ENCODE measurements at regions not wholly inside any gene's neighbourhood (a gene's known extent, or its start where the extent isn't known, plus 50 kb on each side); places are given as distances from the start of the nearest gene placed in this dataset.

DNA sequence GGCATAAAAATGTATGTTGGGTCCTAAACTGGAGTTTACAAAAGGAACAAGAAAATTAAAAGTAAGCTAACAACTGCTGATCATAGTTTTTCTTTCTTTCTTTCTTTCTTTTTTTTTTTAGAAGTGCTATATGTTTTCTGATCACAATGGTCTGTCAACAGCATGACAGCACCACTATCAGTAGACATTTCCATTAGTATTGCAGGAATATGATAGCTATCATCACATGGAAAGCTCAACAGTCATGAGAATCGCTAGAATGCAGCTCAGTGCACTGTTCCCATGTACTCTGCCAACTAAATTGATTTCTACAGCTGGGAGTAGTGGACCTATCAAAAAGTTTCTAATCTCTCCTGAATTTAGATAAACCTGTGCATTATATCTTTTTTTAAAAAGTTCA lies 950.3 kb upstream of the ACVR2A start:
- H3K4me2 ChIP-seq (ENCODE audit: low read length), result no peak overlapping the region
- no peaks in the 10 kb centered on the region for H4K20me1 ChIP-seq (ENCODE audit: insufficient read depth)
- H2AFZ ChIP-seq (ENCODE audit: low read depth, low read length, poor library complexity, severe bottlenecking), result no peak overlapping the region
- ChIA-PET CTCF (no interaction called here), RAD21 (ENCODE audit: low non-redundant PET in 1 of 2, low total read pairs in 2 of 2, uncharacterized antibody in 2 of 2, unreplicated experiment in 2 of 2) (no interaction called here), POLR2A (no interaction called here)
- ATAC-seq, result no peak
- no peaks in the 10 kb centered on the region for H3K4me1 ChIP-seq (ENCODE audit: control insufficient read depth in 1 of 2, insufficient read depth in 2 of 2, low read length in 2 of 2)
- no peak for DNase-seq (ENCODE audit: low read depth, low spot score)
- TF ChIP-seq ZFX (IDR thresholded peaks at IDR 0.05) (no peak), SP1 (IDR thresholded peaks at IDR 0.05; ENCODE audit: low read depth) (no peak), EZH2phosphoT487 (IDR thresholded peaks at IDR 0.05; ENCODE audit: borderline replicate concordance) (no peak), CBX3 (IDR thresholded peaks at IDR 0.05; ENCODE audit: low read depth) (no peak), YY1 (IDR thresholded peaks at IDR 0.05; ENCODE audit: extremely low read depth, insufficient replicate concordance, low read depth, low read length) (no peak), ZBTB33 (IDR thresholded peaks at IDR 0.05; ENCODE audit: extremely low read depth, insufficient replicate concordance, low read length) (no peak)
- no peak overlapping the region for H3K4me3 ChIP-seq (replicated peaks in 1 of 2; ENCODE audit: low read depth in 1 of 2, low read length in 2 of 2)
- H3K9me2 ChIP-seq (ENCODE audit: insufficient read depth), result no peaks in the 10 kb centered on the region
- H3K27ac ChIP-seq (ENCODE audit: low read depth, low read length), result no peak overlapping the region
- intact Hi-C loops (cut with micrococcal nuclease), result no loop called here
- no peaks in the 10 kb centered on the region for H3K79me2 ChIP-seq (ENCODE audit: insufficient read depth, low read length)
- no peaks in the 10 kb centered on the region for H3K36me3 ChIP-seq (ENCODE audit: control insufficient read depth in 1 of 2, insufficient read depth in 2 of 2, low read length in 2 of 2)
- no peak overlapping the region for H3K9ac ChIP-seq (ENCODE audit: low read length)
- BruUV-seq (replicated peaks), result no TSS peak
- no peaks in the 10 kb centered on the region for H3K27me3 ChIP-seq (ENCODE audit: insufficient read depth, low read length)
- no peaks in the 10 kb centered on the region for H3K9me3 ChIP-seq (ENCODE audit: control insufficient read depth in 1 of 2, insufficient read depth in 1 of 2, low read depth in 1 of 2, low read length in 2 of 2)

DNA sequence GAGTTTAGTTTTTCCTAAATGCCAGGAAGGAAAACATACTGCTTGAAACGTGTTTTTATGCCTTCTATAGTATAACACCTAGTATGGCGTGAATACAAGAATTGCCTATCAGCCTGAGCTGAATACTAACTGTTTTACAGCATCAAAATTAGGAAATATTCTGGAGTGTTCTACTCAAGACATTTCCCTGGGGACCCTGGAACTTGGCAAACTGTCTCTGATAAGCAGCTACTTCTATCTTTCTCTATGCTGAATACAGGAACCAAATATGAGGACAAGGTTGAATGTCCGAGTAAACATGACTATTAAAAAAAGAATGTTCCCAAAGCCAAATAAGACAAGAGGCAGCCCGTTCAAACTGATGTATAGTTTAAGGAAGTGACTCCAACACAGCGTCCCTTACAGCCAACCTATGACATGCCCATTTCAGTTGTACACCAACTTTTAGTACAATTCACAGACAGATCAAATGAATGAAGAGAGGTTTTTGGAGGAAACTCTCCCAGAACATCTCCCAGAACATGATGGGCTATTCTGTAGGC lies 951.3 kb upstream of the ACVR2A start:
- Histone ChIP-seq H3K36me3 (ENCODE audit: control insufficient read depth in 1 of 2, insufficient read depth in 2 of 2, low read length in 2 of 2) (no peaks in the 10 kb centered on the region), H3K4me3 (replicated peaks in 1 of 2; ENCODE audit: low read depth in 1 of 2, low read length in 2 of 2) (no peak overlapping the region), H4K20me1 (ENCODE audit: insufficient read depth) (no peaks in the 10 kb centered on the region), H3K9me3 (ENCODE audit: control insufficient read depth in 1 of 2, insufficient read depth in 1 of 2, low read depth in 1 of 2, low read length in 2 of 2) (no peaks in the 10 kb centered on the region), H3K79me2 (ENCODE audit: insufficient read depth, low read length) (no peaks in the 10 kb centered on the region), H3K27ac (ENCODE audit: low read depth, low read length) (no peak overlapping the region), H3K27me3 (ENCODE audit: insufficient read depth, low read length) (no peaks in the 10 kb centered on the region), H3K9ac (ENCODE audit: low read length) (no peak overlapping the region), H3K9me2 (ENCODE audit: insufficient read depth) (no peaks in the 10 kb centered on the region), H3K4me1 (ENCODE audit: control insufficient read depth in 1 of 2, insufficient read depth in 2 of 2, low read length in 2 of 2) (no peaks in the 10 kb centered on the region), H2AFZ (ENCODE audit: low read depth, low read length, poor library complexity, severe bottlenecking) (no peak overlapping the region), H3K4me2 (ENCODE audit: low read length) (no peak overlapping the region)
- intact Hi-C loops (cut with micrococcal nuclease), result no loop called here
- ChIA-PET RAD21 (ENCODE audit: low non-redundant PET in 1 of 2, low total read pairs in 2 of 2, uncharacterized antibody in 2 of 2, unreplicated experiment in 2 of 2) (no interaction called here), CTCF (no interaction called here), POLR2A (no interaction called here)
- BruUV-seq (replicated peaks), result no TSS peak
- no peak for ATAC-seq
- DNase-seq (ENCODE audit: low read depth, low spot score), result no peak
- TF ChIP-seq CTCF (IDR thresholded peaks at IDR 0.05 in 2 of 3, conservative IDR thresholded peaks at IDR 0.05 in 1 of 3; ENCODE audit: borderline replicate concordance in 1 of 3, insufficient read depth in 1 of 3, low read depth in 2 of 3, low read length in 2 of 3) (no peak), ZNF274 (IDR thresholded peaks at IDR 0.05; ENCODE audit: low read depth, low read length) (no peak), JUND (IDR thresholded peaks at IDR 0.05) (no peak), FOSL1 (IDR thresholded peaks at IDR 0.05; ENCODE audit: low read depth) (no peak), EZH2phosphoT487 (IDR thresholded peaks at IDR 0.05; ENCODE audit: borderline replicate concordance) (no peak), CBX3 (IDR thresholded peaks at IDR 0.05; ENCODE audit: low read depth) (no peak), ZFX (IDR thresholded peaks at IDR 0.05) (no peak), SRF (IDR thresholded peaks at IDR 0.05; ENCODE audit: low read depth) (no peak), REST (IDR thresholded peaks at IDR 0.05; ENCODE audit: low read depth) (no peak), RAD21 (IDR thresholded peaks at IDR 0.05; ENCODE audit: low read depth) (no peak)
